Smooth muscle cell (in vitro differentiated cells): ENCODE measurements at regions not wholly inside any gene's neighbourhood (a gene's known extent, or its start where the extent isn't known, plus 50 kb on each side); places are given as distances from the start of the nearest gene placed in this dataset.

Experiments used
- DNase-seq: peaks from one replicate; lab custom pipeline; 2025; ENCODE audit not compliant: unreplicated experiment; lab: John Stamatoyannopoulos, UW
- H2AFZ ChIP-seq: fragments of 200-600 bp; sonication (generic); 2 replicates; pipeline ENCODE4 v1.6.0; 2016; ENCODE audit warnings: antibody characterized with exemption, low read depth, mild to moderate bottlenecking
- H3F3A ChIP-seq: fragments of 200-600 bp; sonication (generic); 2 replicates; pipeline ENCODE4 v1.6.0; 2017; ENCODE audit warnings: antibody characterized with exemption, low read depth
- H3K27ac ChIP-seq: fragments of 200-600 bp; sonication (generic); 2 replicates; pipeline ENCODE4 v1.5.1; 2016; ENCODE audit warnings: low read depth, mild to moderate bottlenecking
- H3K27me3 ChIP-seq: fragments of 200-600 bp; sonication (generic); 2 replicates; pipeline ENCODE4 v1.6.1; 2016; ENCODE audit warnings: low read depth, mild to moderate bottlenecking
- H3K36me3 ChIP-seq: fragments of 200-600 bp; sonication (generic); 2 replicates; pipeline ENCODE4 v1.5.1; 2016; ENCODE audit warnings: low read depth
- H3K4me1 ChIP-seq: fragments of 200-600 bp; sonication (generic); 2 replicates; pipeline ENCODE4 v1.5.1; 2016; ENCODE audit warnings: low read depth
- H3K4me2 ChIP-seq: fragments of 200-600 bp; sonication (generic); 2 replicates; pipeline ENCODE4 v1.6.0; 2016; ENCODE audit warnings: mild to moderate bottlenecking
- H3K4me3 ChIP-seq: fragments of 200-600 bp; sonication (generic); 2 replicates; pipeline ENCODE4 v1.5.1; 2016; ENCODE audit warnings: mild to moderate bottlenecking
- H3K79me2 ChIP-seq: fragments of 200-600 bp; sonication (generic); 2 replicates; pipeline ENCODE4 v1.6.0; 2016; ENCODE audit warnings: low read depth, mild to moderate bottlenecking
- H3K9ac ChIP-seq: fragments of 200-600 bp; sonication (generic); 2 replicates; pipeline ENCODE4 v1.6.0; 2016; ENCODE audit warnings: low read depth
- H3K9me3 ChIP-seq: fragments of 200-600 bp; sonication (generic); replicated peaks from 2 replicates; pipeline ENCODE4 v1.5.1; 2016; ENCODE audit warnings: low read depth
- H4K20me1 ChIP-seq: fragments of 200-600 bp; sonication (generic); 2 replicates; pipeline ENCODE4 v1.6.0; 2016; ENCODE audit warnings: low read depth
- CTCF ChIP-seq: fragments of 200-600 bp; sonication (generic); IDR thresholded peaks from 2 replicates; pipeline ENCODE4 v1.5.1; 2017; ENCODE audit warnings: borderline replicate concordance, mild to moderate bottlenecking, antibody characterized with exemption; ENCODE audit not compliant: insufficient read depth, poor library complexity, severe bottlenecking
- WGBS: methylation state at CpG from one replicate; pipeline ENCODE4 v1.1.7; 2016; ENCODE audit warnings: low lambda C conversion rate; 5-methylcytosine and 5-hydroxymethylcytosine counted together

GRCh38 chr1:187374742-187375141, 546.0 kb downstream of the PLA2G4A start:
- no peaks in the 10 kb centered on the region for H3K9me3 ChIP-seq
- H2AFZ ChIP-seq = peak overlapping the region; percentile 40
- H3K4me1 ChIP-seq = no peaks in the 10 kb centered on the region
- no peaks in the 10 kb centered on the region for H3F3A ChIP-seq
- no peaks in the 10 kb centered on the region for H3K27me3 ChIP-seq
- H3K27ac ChIP-seq = no peak overlapping the region
- H3K36me3 ChIP-seq = no peaks in the 10 kb centered on the region
- no peaks in the 10 kb centered on the region for H3K79me2 ChIP-seq
- no peak for DNase-seq
- H3K4me2 ChIP-seq = no peak overlapping the region
- WGBS = 33% methylated on average over 1 of the region's 1 CpG
- no peaks in the 10 kb centered on the region for H4K20me1 ChIP-seq
- no peak overlapping the region for H3K4me3 ChIP-seq
- H3K9ac ChIP-seq = no peak overlapping the region
- no peak for TF ChIP-seq CTCF

GRCh38 chr1:187383366-187383765, 554.6 kb downstream of the PLA2G4A start:
- H3K27me3 ChIP-seq = no peaks in the 10 kb centered on the region
- TF ChIP-seq CTCF = peak; percentile 5
- H3K36me3 ChIP-seq = no peaks in the 10 kb centered on the region
- H3K9ac ChIP-seq = no peak overlapping the region
- no peaks in the 10 kb centered on the region for H3K79me2 ChIP-seq
- no peak overlapping the region for H3K4me3 ChIP-seq
- no peaks in the 10 kb centered on the region for H3K4me1 ChIP-seq
- no peaks in the 10 kb centered on the region for H4K20me1 ChIP-seq
- H3K4me2 ChIP-seq = no peak overlapping the region
- 74% methylated on average over 3 of the region's 3 CpGs for WGBS
- no peaks in the 10 kb centered on the region for H3F3A ChIP-seq
- H3K9me3 ChIP-seq = no peaks in the 10 kb centered on the region
- no peak for DNase-seq
- H2AFZ ChIP-seq = no peak overlapping the region
- H3K27ac ChIP-seq = no peak overlapping the region

GRCh38 chr1:187384504-187384903, 555.8 kb downstream of the PLA2G4A start:
- Histone ChIP-seq H4K20me1 (no peaks in the 10 kb centered on the region), H3K27ac (no peak overlapping the region), H3K9ac (no peak overlapping the region), H3K36me3 (no peaks in the 10 kb centered on the region), H3K9me3 (no peaks in the 10 kb centered on the region), H3K4me2 (no peak overlapping the region), H3K27me3 (no peaks in the 10 kb centered on the region), H3K79me2 (no peaks in the 10 kb centered on the region), H3F3A (no peaks in the 10 kb centered on the region), H2AFZ (no peak overlapping the region), H3K4me1 (no peaks in the 10 kb centered on the region), H3K4me3 (no peak overlapping the region)
- WGBS = 63% methylated on average over 2 of the region's 2 CpGs
- no peak for DNase-seq
- TF ChIP-seq CTCF = no peak

- Histone ChIP-seq H3K4me2 (no peak overlapping the region), H3K9ac (no peak overlapping the region), H3K4me3 (no peak overlapping the region), H3F3A (no peaks in the 10 kb centered on the region), H4K20me1 (no peaks in the 10 kb centered on the region), H3K4me1 (no peaks in the 10 kb centered on the region), H3K79me2 (no peaks in the 10 kb centered on the region), H3K27me3 (no peaks in the 10 kb centered on the region), H2AFZ (no peak overlapping the region), H3K27ac (no peak overlapping the region), H3K9me3 (no peaks in the 10 kb centered on the region), H3K36me3 (no peaks in the 10 kb centered on the region)
- no peak for DNase-seq
- no peak for TF ChIP-seq CTCF
- WGBS = 28% methylated on average over 3 of the region's 3 CpGs
Observed at GRCh38 chr1:187390215-187390818, 561.6 kb downstream of the PLA2G4A start.
